ENCODE measurements at regions not wholly inside any gene's neighbourhood (a gene's known extent, or its start where the extent isn't known, plus 50 kb on each side); places are given as distances from the start of the nearest gene placed in this dataset.

DNA sequence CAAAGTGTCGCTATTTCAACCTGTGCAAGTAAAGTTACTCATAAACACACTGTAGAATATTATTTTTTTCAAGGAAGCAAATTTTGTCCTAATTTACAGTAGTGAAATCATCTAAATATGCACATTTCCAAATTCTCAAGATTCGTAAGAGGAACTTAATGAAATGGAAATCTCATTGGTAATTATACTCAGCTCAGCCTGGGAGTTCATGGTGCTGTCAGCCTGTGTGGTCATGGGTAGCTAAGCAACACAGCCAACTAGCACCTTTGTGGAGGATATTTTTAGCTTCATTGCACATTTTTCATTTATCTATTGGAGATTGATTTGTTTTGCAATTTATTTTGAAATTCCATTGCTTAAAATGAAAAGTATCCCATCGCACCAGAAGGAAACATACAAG is 975.7 kb upstream of the ZEB2 start:
- no peak for DNase-seq (ENCODE audit: low read depth)

DNA sequence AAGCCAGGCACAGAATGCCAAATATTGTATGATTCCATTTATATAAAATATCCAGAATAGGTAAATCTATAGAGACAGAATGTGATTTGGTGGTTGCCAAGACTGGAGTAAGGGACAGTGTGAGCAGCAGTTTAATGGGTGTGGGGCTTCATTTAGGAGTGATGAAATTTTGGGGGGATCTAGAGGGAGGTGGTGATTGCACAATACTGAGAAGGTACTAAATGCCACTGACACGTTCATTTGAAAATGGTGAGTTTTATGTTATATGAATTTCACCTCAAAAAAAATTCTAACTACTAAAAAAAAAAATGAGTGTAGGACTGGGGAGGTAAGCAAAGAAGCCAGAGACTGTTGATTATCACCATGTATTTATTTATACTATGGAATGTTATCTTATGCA is 974.5 kb upstream of the ZEB2 start:
- DNase-seq (ENCODE audit: low read depth) = no peak

DNA sequence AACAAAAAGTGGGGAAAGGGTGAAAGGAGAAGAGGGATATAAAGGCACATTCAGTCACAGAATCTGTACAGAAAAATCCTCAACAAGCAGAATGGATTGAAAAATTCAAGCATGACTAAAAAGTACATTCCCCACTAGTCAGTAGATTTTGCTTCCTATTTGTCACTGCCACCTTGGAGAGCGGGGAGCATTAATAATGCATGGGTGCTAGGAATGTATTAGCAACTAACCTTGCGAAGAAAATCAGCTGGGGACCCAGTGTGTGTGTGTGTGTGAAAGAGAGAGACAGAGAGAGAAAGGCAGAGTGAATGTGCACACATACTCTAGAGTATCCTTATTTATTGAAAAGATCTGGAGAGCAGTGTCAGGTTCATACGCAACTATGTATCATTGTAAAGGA is 968.7 kb upstream of the ZEB2 start:
- no peak for DNase-seq (ENCODE audit: low read depth)

DNA sequence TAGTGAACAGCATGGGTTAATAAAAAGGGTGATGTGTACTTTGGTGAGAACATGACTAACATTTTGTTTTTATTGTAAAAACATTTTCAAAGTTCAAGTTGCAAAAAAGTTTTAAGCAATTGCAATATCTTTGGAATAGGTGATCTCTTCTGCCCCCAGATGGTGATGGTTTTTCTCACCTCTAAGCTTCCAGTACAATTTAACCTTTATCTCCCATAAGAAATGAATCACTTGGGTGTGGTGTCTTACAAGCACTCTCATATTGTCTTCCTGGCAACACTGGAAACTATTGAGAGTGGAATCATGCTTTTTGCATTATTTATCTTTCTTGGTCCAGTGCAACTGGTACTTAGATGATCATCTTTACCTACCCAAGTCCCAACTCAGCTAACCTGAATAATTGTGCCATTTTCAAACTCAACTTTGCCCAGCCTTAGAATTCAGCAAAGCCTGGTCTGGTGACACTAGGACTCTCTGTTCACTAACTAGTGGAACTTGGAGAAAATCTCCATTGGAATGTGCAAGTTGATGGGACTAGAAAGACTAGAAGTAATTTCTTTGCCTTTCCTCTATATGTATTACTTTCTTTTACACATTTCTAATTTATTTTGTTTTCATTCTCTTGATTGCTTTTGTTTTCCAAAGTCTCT is 964.7 kb upstream of the ZEB2 start:
- DNase-seq (ENCODE audit: low read depth) = no peak

DNA sequence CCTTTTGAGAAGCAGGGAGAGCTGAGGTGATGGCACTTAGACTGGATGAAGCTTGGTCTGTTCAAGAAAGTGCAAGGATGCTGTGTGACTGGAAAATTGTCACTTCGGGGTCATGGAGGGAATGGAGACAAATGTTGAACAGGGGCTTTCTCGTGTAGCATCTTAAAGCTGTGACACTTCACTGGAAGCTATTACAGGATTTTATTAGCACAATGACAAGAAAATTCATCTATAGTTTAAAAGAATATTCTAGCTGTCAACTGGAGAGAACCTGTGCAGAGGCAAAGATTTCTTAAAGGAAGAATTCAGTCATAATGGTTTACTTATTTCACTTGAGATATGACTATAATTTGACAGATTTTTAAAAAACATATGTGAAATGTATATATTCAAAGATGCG is 963.9 kb upstream of the ZEB2 start:
- DNase-seq (ENCODE audit: low read depth) = no peak

DNA sequence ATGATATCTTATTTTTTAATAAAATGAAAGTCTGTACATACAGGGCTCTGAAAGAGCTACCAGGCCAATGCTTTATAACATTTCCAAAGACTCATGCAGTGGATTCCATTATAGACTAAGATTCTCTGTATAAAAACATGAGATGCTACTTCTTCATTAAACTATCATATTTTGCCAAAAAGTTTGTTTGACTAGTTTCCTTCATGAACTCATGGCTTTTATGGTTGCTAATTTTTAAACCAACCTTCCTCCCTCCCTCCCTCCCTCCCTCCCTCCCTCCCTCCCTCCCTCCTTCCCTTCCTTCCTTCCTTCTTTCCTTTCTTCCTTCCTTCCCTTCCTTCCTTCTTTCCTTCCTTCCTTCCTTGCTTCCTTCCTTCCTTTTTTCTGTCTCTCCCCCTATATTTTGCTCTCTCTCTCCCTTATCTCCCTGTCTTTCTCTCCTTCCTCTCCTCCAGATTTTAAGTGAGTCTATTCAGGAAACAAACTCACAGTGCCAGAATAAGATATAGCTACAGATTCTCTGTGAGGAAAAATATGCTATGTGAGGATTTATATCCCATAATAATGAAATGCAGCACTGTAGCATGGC is 961.5 kb upstream of the ZEB2 start:
- no peak for DNase-seq (ENCODE audit: low read depth)

DNA sequence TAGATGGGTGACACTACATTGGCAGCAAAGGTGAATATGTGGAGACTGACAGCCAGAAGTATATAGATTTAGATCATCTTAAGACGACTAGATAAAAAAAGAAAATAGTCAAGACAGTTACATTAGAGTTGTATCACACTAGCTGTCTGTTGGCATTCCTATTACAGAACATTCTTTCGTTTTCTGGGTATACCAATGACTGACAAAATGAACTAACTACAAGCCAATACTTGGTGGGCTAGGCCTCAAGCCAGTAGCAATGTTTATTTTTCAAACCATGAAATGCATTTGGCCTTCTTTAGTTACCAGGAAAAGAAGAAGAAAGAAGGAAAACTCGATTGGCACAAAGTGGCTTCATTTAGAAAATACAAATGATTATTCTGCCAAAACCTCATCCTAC is 944.9 kb upstream of the ZEB2 start:
- DNase-seq (ENCODE audit: low read depth) = no peak

DNA sequence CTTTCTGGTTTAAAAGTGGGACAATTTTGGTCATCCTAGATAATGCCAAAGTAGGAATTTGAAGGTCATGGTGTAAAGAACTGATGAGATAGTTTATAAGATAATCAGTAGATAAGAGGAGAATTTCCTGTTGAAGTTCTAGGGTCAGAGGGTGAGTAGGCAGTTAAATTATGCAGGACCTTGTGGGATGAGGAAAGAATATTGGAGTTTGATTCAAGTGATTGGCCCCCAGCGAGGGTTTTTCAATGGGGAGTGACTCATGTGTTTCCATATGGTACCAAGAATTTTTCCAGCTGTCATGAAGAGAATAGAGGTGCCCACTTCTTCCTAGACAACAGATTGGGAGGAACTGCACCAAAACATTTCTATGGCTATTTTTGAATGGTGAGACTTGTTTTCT is 940.2 kb upstream of the ZEB2 start:
- no peak for DNase-seq (ENCODE audit: low read depth)

DNA sequence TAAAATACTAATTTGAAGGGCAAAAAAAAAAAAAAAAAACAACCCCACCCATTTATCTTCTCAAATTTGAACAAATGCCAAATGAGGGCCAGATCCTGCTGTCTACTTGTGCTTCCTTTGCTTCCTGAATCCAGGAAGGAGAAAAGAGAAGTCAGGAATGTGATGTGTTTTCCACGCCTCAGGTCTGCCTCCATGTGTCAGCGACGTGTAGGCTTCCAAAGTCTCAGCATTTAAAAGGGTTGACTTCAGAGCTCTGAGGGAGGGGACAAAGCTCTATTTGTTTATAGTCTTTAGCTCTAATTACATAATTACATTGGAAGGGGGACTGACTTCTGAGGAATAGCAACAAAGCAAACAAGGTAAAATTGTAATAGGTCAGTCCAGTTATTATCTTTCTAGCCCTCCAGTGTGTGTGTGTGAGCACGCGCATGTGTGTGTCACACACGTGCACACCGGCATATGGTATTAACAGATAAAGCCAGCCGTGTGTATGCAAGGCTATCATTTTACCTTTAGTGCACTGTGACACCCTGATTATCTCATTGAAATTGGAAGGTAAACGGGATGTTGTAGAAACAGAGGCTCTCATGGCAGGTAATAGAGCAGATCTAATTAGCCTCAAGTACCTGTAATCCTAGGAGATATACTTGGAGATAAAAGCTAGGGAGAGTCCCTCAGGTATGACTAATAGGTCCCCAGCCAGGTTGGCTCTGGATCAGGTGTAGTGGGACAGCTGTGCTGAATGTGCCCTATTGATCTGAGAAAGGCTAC is 911.4 kb upstream of the ZEB2 start:
- no peak for DNase-seq (ENCODE audit: low read depth)

DNA sequence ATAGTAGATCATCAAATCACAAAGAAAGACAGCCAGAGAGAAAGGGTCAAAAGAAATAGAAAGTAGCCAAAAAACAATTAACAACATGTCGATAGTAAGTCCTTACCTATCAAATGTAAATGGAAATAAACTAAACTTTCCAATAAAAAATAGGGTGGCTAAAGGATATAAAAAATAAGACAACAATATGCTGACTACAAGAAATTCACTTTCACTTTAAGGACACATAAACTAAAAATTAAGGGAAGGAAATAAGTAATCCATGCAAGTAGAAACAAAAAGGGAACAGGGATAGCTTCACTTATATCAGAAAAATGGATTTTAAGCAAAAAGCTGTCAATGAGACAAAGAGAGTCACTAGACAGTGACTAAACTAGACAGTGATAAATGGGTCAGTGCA is 903.9 kb upstream of the ZEB2 start:
- no peak for DNase-seq (ENCODE audit: low read depth)

DNA sequence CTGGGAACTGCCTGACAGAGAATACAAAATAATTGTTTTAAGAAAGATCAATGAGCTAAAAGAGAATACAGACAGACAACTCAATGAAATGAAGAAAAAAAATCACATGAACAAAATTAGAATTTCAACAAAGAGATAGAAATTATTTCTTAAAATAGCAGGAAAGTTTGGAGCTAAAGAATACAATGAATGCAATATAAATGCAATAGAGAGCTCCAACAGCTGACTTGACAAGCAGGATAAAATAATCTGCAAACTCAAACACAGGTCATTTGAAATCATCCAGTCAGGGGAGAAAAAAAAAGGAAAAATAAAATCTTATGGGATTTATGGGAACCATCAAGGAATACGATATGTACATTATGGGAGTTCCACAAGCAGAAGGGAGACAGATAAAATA is 902.7 kb upstream of the ZEB2 start:
- no peak for DNase-seq (ENCODE audit: low read depth)

DNA sequence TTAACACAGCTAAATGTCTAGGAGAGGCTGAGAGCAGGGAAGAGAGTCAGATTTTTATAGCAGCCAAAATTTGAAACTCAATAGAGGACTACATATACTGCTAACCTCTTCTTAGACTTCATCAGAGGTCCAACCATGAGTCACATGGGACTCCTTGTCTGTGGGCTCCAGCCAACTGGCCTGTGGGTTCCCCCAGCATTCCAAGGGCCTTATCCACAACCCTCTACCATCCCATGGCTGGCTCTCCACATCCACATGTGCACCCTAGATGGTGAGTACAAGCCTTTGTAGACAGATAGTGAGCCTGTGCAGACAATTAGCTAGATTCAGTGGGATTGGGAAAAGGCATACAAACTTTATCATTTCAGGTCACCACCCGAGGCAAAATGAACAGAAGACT is 901.9 kb upstream of the ZEB2 start:
- DNase-seq (ENCODE audit: low read depth) = no peak

DNA sequence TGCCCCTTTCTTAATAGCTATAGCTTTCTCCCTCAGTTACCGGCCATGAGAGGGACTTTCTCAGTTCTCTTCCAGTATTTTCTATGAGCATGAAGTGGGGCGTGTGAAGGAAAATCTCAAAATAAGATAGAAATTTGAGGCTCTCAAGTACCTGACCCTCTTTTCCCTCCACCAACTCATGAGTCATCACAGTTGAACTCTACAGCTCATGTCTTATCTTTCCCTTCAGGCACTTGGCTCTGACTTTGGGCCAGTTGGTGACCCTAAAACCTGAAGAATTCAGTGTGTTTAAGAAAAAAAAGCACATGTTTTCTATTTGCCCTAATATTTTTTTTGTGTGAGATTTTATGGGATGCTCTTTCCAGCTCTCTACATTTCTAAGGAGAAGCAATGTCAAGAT is 896.7 kb upstream of the ZEB2 start:
- DNase-seq (ENCODE audit: low read depth) = no peak

DNA sequence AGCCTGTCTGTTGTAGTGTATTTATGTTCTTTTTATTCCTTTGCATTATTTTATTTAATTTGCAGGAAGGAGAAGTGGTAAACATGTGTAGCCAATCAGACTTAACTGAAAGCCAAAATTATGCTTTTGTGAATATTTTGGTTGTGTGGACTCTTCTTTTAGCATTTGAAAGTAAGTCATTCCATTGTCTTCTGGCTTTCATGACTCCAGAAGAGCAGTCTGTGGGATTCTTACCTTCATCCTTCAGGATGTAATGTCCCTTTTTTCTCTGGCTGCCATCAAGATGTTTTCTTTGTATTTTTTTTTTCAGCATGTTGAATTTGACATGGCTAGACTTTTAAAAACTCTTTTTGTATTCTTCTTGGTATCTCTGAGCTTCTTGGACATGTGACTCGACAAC is 895.2 kb upstream of the ZEB2 start:
- no peak for DNase-seq (ENCODE audit: low read depth)

DNA sequence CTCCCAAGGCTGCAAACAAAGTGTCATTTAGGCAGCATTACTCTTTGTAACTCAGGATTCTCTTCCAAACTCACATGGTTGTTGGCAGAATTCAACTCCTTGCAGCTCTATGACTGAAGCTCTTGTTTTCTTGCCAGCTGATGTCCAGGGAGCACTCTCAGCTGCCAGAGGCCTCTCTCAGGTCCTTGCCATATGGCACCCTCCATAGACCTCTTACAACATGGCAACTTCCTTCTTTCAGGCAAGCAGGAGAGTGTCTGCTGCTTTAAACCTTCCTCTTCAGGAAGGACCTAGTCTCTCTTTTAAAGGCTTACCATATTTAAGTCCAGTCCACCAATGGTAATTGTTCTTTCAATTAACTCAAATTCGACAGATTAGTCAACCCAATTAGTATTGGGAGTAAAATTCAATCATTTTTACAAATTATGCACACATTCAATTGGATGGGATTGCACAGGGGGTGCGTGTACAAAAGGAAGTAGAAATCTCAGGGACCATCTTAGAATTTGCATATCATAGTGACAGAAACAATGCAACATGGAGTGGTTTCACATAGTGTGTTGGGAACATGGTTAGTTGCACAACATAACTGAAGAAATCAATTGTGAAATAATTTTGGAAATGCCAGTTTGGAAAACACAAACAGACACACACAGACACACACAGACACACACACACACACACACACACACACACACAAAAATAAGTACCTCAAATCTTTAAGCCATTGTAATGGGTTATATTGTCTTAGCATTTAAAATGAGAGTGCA is 893.5 kb upstream of the ZEB2 start:
- no peak for DNase-seq (ENCODE audit: low read depth)

DNA sequence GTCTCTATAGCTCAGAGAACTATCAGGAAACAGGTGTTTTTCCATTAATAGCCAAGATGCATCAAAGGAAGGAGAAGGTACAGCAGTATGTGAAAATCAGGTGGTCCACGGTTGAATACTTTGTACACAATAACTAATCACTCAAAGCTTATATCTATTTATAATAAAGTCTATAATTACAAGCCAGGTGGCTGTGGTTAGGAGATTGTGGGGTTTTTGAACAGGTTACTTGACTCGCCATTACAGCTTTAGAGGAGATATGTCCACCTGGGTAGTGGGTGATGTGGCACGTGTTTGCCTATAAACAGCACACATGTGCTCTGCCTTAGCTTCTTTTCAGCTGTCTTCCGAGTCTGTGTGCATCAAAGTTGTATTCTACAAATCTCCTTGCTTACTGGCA is 892.2 kb upstream of the ZEB2 start:
- no peak for DNase-seq (ENCODE audit: low read depth)

DNA sequence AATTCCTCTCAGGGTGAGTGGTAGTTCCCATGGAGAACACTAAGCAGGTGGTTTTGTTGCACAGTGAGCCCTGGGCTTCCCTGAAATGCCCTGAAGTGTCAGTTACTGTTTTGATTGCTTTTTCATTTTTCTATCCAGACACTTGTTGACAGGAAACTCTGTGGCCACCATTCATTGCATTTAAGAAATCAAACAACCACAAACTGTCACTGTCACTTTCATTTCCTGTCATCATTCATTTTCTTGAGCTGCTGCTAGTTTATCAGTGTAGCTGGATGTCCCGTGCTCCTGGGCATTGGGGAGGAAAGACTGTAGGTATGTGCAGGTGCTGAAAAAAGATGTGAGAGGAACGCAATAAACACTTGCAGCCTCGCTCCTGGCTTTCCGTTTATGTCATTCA is 891.6 kb upstream of the ZEB2 start:
- DNase-seq (ENCODE audit: low read depth) = no peak

DNA sequence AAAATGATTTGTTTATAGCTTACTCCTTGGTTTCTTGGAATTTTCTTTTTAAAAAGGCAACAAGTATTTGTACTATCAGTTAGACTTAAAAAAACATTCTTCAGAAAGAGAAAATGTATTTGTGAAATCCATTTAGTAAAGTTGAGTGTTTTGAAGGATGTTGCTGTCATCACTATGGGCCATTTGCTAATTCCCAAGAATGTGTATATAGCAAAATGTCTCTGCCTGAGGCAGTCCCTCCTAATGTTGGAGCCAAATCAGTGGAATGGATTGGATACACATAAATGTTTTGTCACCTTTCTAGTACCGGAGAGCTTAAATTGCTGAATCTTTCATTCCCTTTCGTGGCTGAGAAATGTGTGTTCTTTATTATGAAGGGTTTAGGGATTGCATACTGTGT is 890.2 kb upstream of the ZEB2 start:
- DNase-seq (ENCODE audit: low read depth) = no peak

DNA sequence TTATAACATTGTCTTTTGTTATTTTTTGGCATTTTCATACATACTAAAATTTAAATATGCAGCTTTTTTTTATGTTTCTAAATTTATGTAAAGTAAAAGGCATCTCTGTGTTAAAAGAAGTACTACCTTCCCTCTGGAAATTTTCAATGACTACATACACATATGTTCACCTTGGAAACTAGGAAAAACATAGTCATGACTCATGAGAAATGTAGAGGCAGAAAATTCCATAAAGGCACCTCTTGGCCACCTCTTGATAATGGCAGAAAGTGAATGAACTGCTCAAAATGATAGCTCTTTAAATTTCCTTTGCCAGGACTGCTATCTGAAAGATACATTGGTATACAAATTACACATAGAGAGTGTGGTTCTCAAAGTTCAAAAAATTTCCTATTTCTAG is 889.1 kb upstream of the ZEB2 start:
- DNase-seq (ENCODE audit: low read depth) = no peak

DNA sequence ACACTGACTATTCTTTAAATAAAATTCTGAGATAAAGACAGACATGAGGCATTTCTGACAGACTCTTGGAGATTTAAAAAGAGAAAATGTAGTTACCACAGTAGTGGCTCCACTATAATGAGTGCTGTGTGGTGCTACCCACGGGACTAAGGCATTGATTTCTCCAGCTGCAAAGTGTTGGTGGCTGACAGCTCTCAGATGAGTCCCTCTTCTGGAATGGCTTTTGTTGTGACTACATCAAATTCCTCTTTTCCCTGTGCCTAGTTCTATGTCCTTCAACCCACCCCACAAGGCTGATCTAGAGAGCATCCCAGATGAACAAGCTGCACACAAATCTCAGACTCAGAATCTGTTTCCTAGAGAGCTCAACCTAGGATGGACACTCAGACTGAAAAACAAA is 884.8 kb upstream of the ZEB2 start:
- no peak for DNase-seq (ENCODE audit: low read depth)

DNA sequence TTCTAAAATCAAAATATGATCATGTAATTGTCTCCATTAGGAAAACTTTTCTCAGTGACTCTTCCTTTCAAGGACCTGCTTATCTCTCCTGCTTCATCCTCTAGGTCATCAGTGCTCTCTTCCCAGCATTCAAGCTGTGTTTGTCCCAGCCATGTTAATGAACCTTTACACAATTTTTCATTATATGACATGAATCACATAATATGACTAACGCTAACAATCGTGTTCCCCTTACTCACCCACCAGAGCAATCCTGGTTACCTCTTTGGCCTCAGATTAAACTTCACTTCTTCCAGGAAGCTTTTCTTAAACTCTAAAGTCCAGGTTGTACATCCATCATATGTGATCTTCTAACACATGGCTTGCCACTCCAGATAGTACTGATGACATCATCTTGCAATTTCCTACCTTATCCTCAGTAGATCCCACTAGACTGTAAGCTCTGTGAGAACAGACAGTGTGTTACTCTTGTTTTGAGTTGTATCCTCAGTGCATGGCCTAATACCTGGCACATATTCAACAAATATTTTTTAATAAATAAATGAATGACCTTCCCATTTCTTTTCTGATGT is 882.9 kb upstream of the ZEB2 start:
- no peak for DNase-seq (ENCODE audit: low read depth)

DNA sequence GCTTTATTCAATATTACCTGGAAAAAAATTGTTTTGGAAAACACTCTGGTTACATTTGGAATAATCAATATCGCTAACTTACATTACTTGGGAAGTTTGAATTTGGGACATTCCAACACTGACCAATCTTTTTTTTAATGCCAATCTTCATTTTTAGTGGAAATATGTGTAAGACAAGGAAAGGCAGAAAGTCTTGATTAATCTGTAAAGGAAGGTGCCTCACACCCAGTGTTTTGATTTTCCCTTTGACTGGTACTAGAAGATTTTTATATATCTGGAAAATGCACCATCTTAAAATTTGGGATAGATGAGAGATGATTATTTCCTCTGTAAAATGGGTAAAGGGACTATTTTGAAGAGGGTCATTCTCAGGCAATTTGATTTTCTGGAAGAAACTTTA is 879.2 kb upstream of the ZEB2 start:
- no peak for DNase-seq (ENCODE audit: low read depth)

DNA sequence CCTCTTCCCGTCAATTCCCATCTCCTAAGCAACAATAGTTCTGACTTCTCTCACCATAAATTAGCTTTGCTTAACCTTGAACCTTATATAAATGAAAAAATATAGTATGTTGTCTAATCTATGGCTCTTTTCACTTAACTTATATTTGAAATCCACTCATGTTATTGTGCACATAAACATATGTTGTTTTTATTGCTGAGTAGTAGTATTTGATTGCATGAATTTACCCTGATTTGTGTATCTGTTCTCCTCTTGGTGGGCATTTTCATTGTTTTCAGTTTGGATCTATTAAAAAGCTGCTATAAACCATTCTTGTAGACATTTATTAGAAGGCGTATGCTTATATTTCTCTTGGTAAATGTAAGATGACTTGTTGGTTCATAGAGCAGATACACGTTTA is 874.3 kb upstream of the ZEB2 start:
- no peak for DNase-seq (ENCODE audit: low read depth)
